SU-DHL-6 (cell line): ENCODE measurements at regions not wholly inside any gene's neighbourhood (a gene's known extent, or its start where the extent isn't known, plus 50 kb on each side); places are given as distances from the start of the nearest gene placed in this dataset.

Source experiments
- H2AFZ ChIP-seq: fragments of 200-600 bp; sonication (generic); 2 replicates; pipeline ENCODE4 v1.6.1; 2014; ENCODE audit warnings: low read depth, mild to moderate bottlenecking, moderate library complexity, mixed read lengths, antibody characterized with exemption, low read length; ENCODE audit not compliant: severe bottlenecking
- H3F3A ChIP-seq: fragments of 200-600 bp; shearing (Covaris generic); 2 replicates; pipeline ENCODE4 v1.6.0; 2016; ENCODE audit warnings: antibody characterized with exemption, mild to moderate bottlenecking; ENCODE audit not compliant: insufficient read depth
- H3K27ac ChIP-seq: fragments of 200-600 bp; sonication (generic); 2 replicates; pipeline ENCODE4 v1.5.1; 2016; ENCODE audit warnings: low read depth, mild to moderate bottlenecking, low read length, moderate library complexity, mixed read lengths
- H3K27me3 ChIP-seq: fragments of 200-600 bp; sonication (generic), shearing (Covaris generic); 2 replicates; pipeline ENCODE4 v1.6.0; 2014; ENCODE audit warnings: mild to moderate bottlenecking, low read length
- H3K36me3 ChIP-seq: fragments of 200-600 bp; sonication (generic); 2 replicates; pipeline ENCODE4 v1.6.1; 2014; ENCODE audit warnings: mild to moderate bottlenecking, low read length, mixed read lengths
- H3K4me2 ChIP-seq: fragments of 300-600, 200-600 bp; shearing (Covaris generic), sonication (generic); 2 replicates; pipeline ENCODE4 v1.6.0; 2014; ENCODE audit warnings: low read length, low read depth, mild to moderate bottlenecking; ENCODE audit not compliant: poor library complexity, severe bottlenecking
- H3K4me3 ChIP-seq: fragments of 200-600 bp; sonication (generic); 2 replicates; pipeline ENCODE4 v1.5.1; 2014; ENCODE audit warnings: antibody characterized with exemption, low read length, mild to moderate bottlenecking, mixed read lengths; ENCODE audit not compliant: insufficient read depth, poor library complexity, severe bottlenecking
- H3K79me2 ChIP-seq: fragments of 200-600 bp; sonication (generic); 2 replicates; pipeline ENCODE4 v1.6.1; 2014; ENCODE audit warnings: mild to moderate bottlenecking, low read length, moderate library complexity; ENCODE audit not compliant: insufficient read depth
- H3K9ac ChIP-seq: fragments of 200-600 bp; sonication (generic); 2 replicates; pipeline ENCODE4 v1.7.0; 2014; ENCODE audit warnings: mild to moderate bottlenecking, low read length
- H3K9me2 ChIP-seq: fragments of 200-600 bp; sonication (generic); replicated peaks from 2 replicates; pipeline ENCODE4 v1.6.1; 2014; ENCODE audit warnings: low read length; ENCODE audit not compliant: insufficient read depth
- H3K9me3 ChIP-seq: fragments of 200-600 bp; sonication (generic); 2 replicates; pipeline ENCODE4 v1.6.1; 2014; ENCODE audit warnings: low read length, mixed read lengths; ENCODE audit not compliant: insufficient read depth
- H4K20me1 ChIP-seq: fragments of 200-600 bp; sonication (generic); 2 replicates; pipeline ENCODE4 v1.6.1; 2014; ENCODE audit warnings: low read depth, mild to moderate bottlenecking, antibody characterized with exemption, low read length, moderate library complexity, mixed read lengths
- CTCF ChIP-seq: fragments of 200-600 bp; sonication (generic); IDR thresholded peaks from one replicate; pipeline ENCODE4 v1.5.1; 2017; ENCODE audit warnings: antibody characterized with exemption, mild to moderate bottlenecking, low read length, moderate library complexity; ENCODE audit not compliant: insufficient read depth, poor library complexity, severe bottlenecking
- EZH2phosphoT487 ChIP-seq: fragments of 200-600 bp; sonication (generic), shearing (Covaris generic); conservative IDR thresholded peaks from 2 replicates; pipeline ENCODE4 v1.6.1; 2018; ENCODE audit warnings: mild to moderate bottlenecking, antibody characterized with exemption, low read length, moderate library complexity, mixed read lengths

GRCh38 chr9:549455-549997 lies 292.0 kb upstream of the DMRT1 start:
- H3K27me3 ChIP-seq, result no peaks in the 10 kb centered on the region

GRCh38 chr9:550333-550732 lies 291.2 kb upstream of the DMRT1 start:
- H3K27ac ChIP-seq, result no peak overlapping the region
- no peaks in the 10 kb centered on the region for H3K9me3 ChIP-seq
- no peak overlapping the region for H3K9ac ChIP-seq
- peaks cover 84% of the 10 kb centered on the region for H3K79me2 ChIP-seq
- no peak overlapping the region for H2AFZ ChIP-seq
- H3F3A ChIP-seq, result peaks cover 43% of the 10 kb centered on the region
- TF ChIP-seq EZH2phosphoT487 (no peak), CTCF (no peak)
- H4K20me1 ChIP-seq, result no peaks in the 10 kb centered on the region
- H3K27me3 ChIP-seq, result no peaks in the 10 kb centered on the region
- no peak overlapping the region for H3K4me2 ChIP-seq
- H3K36me3 ChIP-seq, result peaks cover 27% of the 10 kb centered on the region
- H3K4me3 ChIP-seq, result no peak overlapping the region
- no peaks in the 10 kb centered on the region for H3K9me2 ChIP-seq

More at GRCh38 chr9:549455-549997, 292.0 kb upstream of the DMRT1 start:
- H3K9me2 ChIP-seq, result no peaks in the 10 kb centered on the region
- H3F3A ChIP-seq, result peaks cover 48% of the 10 kb centered on the region
- no peak overlapping the region for H3K27ac ChIP-seq
- no peaks in the 10 kb centered on the region for H4K20me1 ChIP-seq
- no peak overlapping the region for H2AFZ ChIP-seq
- H3K4me3 ChIP-seq, result no peak overlapping the region
- TF ChIP-seq CTCF (no peak), EZH2phosphoT487 (no peak)
- no peak overlapping the region for H3K9ac ChIP-seq
- no peak overlapping the region for H3K4me2 ChIP-seq
- no peaks in the 10 kb centered on the region for H3K9me3 ChIP-seq
- peaks cover 27% of the 10 kb centered on the region for H3K36me3 ChIP-seq
- peaks cover 86% of the 10 kb centered on the region for H3K79me2 ChIP-seq

GRCh38 chr9:551986-552929 lies 289.2 kb upstream of the DMRT1 start:
- Histone ChIP-seq H4K20me1 (no peaks in the 10 kb centered on the region), H3K9ac (no peak overlapping the region), H3K27me3 (no peaks in the 10 kb centered on the region), H3K9me3 (no peaks in the 10 kb centered on the region), H3K4me3 (no peak overlapping the region), H3K27ac (no peak overlapping the region), H3K79me2 (peaks cover 84% of the 10 kb centered on the region), H3F3A (peaks cover 44% of the 10 kb centered on the region), H2AFZ (no peak overlapping the region), H3K9me2 (no peaks in the 10 kb centered on the region), H3K36me3 (peaks cover 27% of the 10 kb centered on the region), H3K4me2 (no peak overlapping the region)
- TF ChIP-seq EZH2phosphoT487, result no peak
- no peak for TF ChIP-seq CTCF
